PFSK-1 (cell line): ENCODE measurements at regions not wholly inside any gene's neighbourhood (a gene's known extent, or its start where the extent isn't known, plus 50 kb on each side); places are given as distances from the start of the nearest gene placed in this dataset.

Source experiments
- FOXP2 ChIP-seq: optimal IDR thresholded peaks from 2 replicates; pipeline ENCODE3; 2011; ENCODE audit warnings: borderline replicate concordance, control low read depth, inconsistent platforms; ENCODE audit not compliant: insufficient read depth; ENCODE audit errors: extremely low read length, extremely low read depth
- POLR2AphosphoS5 ChIP-seq: IDR thresholded peaks from 2 replicates; pipeline ENCODE4 v1.6.1; 2012; ENCODE audit warnings: low read depth, mild to moderate bottlenecking, control low read depth, low read length, moderate library complexity
- REST ChIP-seq, 2 experiments: IDR thresholded peaks; 2 replicates each; pipeline versions ENCODE4 v1.6.1 to v1.8.0; 2011 to 2012; ENCODE audit warnings: low read depth in 2 of 2, low read length in 2 of 2, control low read depth in 1 of 2, inconsistent platforms in 1 of 2, mild to moderate bottlenecking in 1 of 2, moderate library complexity in 1 of 2; ENCODE audit not compliant: insufficient read depth in 1 of 2
- SIN3A ChIP-seq: IDR thresholded peaks from 2 replicates; pipeline ENCODE4 v1.6.1; 2012; ENCODE audit warnings: mild to moderate bottlenecking, low read length, moderate library complexity, borderline replicate concordance; ENCODE audit not compliant: insufficient read depth
- TAF1 ChIP-seq: IDR thresholded peaks from 2 replicates; pipeline ENCODE4 v1.6.1; 2012; ENCODE audit warnings: low read length, control low read depth, borderline replicate concordance; ENCODE audit not compliant: insufficient read depth

- TF ChIP-seq POLR2AphosphoS5, result no peak
- no peak for TF ChIP-seq TAF1
- no peak for TF ChIP-seq SIN3A
- no peak for TF ChIP-seq REST (IDR thresholded peaks at IDR 0.05; ENCODE audit: insufficient read depth in 1 of 2, low read depth in 2 of 2, low read length in 2 of 2)
- TF ChIP-seq FOXP2, result no peak
Measured at GRCh38 chr2:166764702-166765101, 123.6 kb upstream of the XIRP2 start.

GRCh38 chr2:166764216-166764615, 124.1 kb upstream of the XIRP2 start:
- TF ChIP-seq REST (IDR thresholded peaks at IDR 0.05; ENCODE audit: insufficient read depth in 1 of 2, low read depth in 2 of 2, low read length in 2 of 2) (no peak), TAF1 (no peak), SIN3A (no peak), FOXP2 (no peak), POLR2AphosphoS5 (no peak)

- TF ChIP-seq POLR2AphosphoS5 (no peak), TAF1 (no peak), FOXP2 (no peak), SIN3A (no peak), REST (IDR thresholded peaks at IDR 0.05; ENCODE audit: insufficient read depth in 1 of 2, low read depth in 2 of 2, low read length in 2 of 2) (no peak)
Measured at GRCh38 chr2:166762746-166763145, 125.5 kb upstream of the XIRP2 start.

- TF ChIP-seq POLR2AphosphoS5 (no peak), SIN3A (no peak), TAF1 (no peak), FOXP2 (no peak), REST (IDR thresholded peaks at IDR 0.05; ENCODE audit: insufficient read depth in 1 of 2, low read depth in 2 of 2, low read length in 2 of 2) (no peak)
Measured at GRCh38 chr2:166758956-166759355, 129.3 kb upstream of the XIRP2 start.

GRCh38 chr2:166750624-166751023, 137.7 kb upstream of the XIRP2 start:
- TF ChIP-seq REST (IDR thresholded peaks at IDR 0.05; ENCODE audit: insufficient read depth in 1 of 2, low read depth in 2 of 2, low read length in 2 of 2) (no peak), FOXP2 (no peak)
